HCT116 (cell line): ENCODE measurements at regions not wholly inside any gene's neighbourhood (a gene's known extent, or its start where the extent isn't known, plus 50 kb on each side); places are given as distances from the start of the nearest gene placed in this dataset.

Source experiments
- ATAC-seq: fragments of 200-7000 bp; cut with Tn5 transposase; 2 replicates; pipeline ENCODE4 v1.9.1; 2020; ENCODE audit warnings: mild to moderate bottlenecking, moderate library complexity
- BruUV-seq: library from RNA; stranded (reverse); fragments of 400-500 nt; replicated peaks from 2 replicates; lab custom pipeline; 2021; lab: Mats Ljungman, UMichigan
- CTCF ChIA-PET: fragments of 300-600 bp; sonication (Branson Sonifier 250); formaldehyde crosslinking; loops from one replicate; lab custom pipeline; 2021; ENCODE audit warnings: antibody characterized with exemption; lab: Charles Lee
- POLR2A ChIA-PET: fragments of 300-600, 350-600 bp; sonication (Branson Sonifier 250); formaldehyde crosslinking; loops from one replicate; lab custom pipeline; 2021; ENCODE audit warnings: antibody characterized with exemption; lab: Charles Lee
- RAD21 ChIA-PET, 2 experiments: fragments of 300-600 bp; sonication (Branson Sonifier 250); formaldehyde crosslinking; loops; one replicate each; lab custom pipeline; 2023; ENCODE audit warnings: low total read pairs in 2 of 2; ENCODE audit not compliant: uncharacterized antibody in 2 of 2, unreplicated experiment in 2 of 2, low non-redundant PET in 1 of 2; lab: Charles Lee
- DNase-seq: peaks from one replicate; pipeline ENCODE4 v3.0.0-alpha.2; 2010; ENCODE audit warnings: low read depth, low spot score
- H2AFZ ChIP-seq: fragments of 200-600 bp; shearing (Covaris generic), sonication (generic); 2 replicates; pipeline ENCODE4 v1.6.1; 2017; ENCODE audit warnings: low read depth, mixed run types, mixed read lengths, antibody characterized with exemption, low read length; ENCODE audit not compliant: poor library complexity, severe bottlenecking
- H3K27ac ChIP-seq: 2 replicates; pipeline ENCODE4 v1.5.1; 2012; ENCODE audit warnings: low read depth, low read length
- H3K27me3 ChIP-seq: fragments of 200-600 bp; sonication (generic); 2 replicates; pipeline ENCODE4 v1.6.1; 2016; ENCODE audit warnings: mixed run types, low read length, mixed read lengths; ENCODE audit not compliant: insufficient read depth
- H3K36me3 ChIP-seq, 2 experiments: fragments of 200-500 bp in 1 of 2; fragments of 200-600 bp in 1 of 2; sonication (Bioruptor generic) in 1 of 2; sonication (generic) in 1 of 2; 2 replicates each; pipeline versions ENCODE4 v1.5.1 to v1.6.1; 2014 to 2016; ENCODE audit warnings: low read length in 2 of 2, inconsistent platforms in 1 of 2, mixed read lengths in 1 of 2, mixed run types in 1 of 2; ENCODE audit not compliant: insufficient read depth in 2 of 2, control insufficient read depth in 1 of 2
- H3K4me1 ChIP-seq, 2 experiments: fragments of 200-600 bp in 1 of 2; sonication (generic) in 1 of 2; 2 replicates each; pipeline versions ENCODE4 v1.5.1 to v1.6.1; 2012 to 2017; ENCODE audit warnings: low read length in 2 of 2, inconsistent platforms in 1 of 2, mild to moderate bottlenecking in 1 of 2, mixed read lengths in 1 of 2, mixed run types in 1 of 2, moderate library complexity in 1 of 2; ENCODE audit not compliant: insufficient read depth in 2 of 2, control insufficient read depth in 1 of 2
- H3K4me2 ChIP-seq: fragments of 200-600 bp; sonication (generic); 2 replicates; pipeline ENCODE4 v1.6.1; 2017; ENCODE audit warnings: mixed run types, low read length, mixed read lengths
- H3K4me3 ChIP-seq, 2 experiments: fragments of 200-600 bp in 1 of 2; sonication (generic) in 1 of 2; replicated peaks in 1 of 2; 2 replicates each; pipeline ENCODE4 v1.5.1; 2011 to 2016; ENCODE audit warnings: low read length in 2 of 2, control low read depth in 1 of 2, low read depth in 1 of 2, mild to moderate bottlenecking in 1 of 2, mixed read lengths in 1 of 2, mixed run types in 1 of 2
- H3K79me2 ChIP-seq: fragments of 200-600 bp; sonication (generic); 2 replicates; pipeline ENCODE4 v1.6.1; 2017; ENCODE audit warnings: mild to moderate bottlenecking, mixed run types, low read length, moderate library complexity, mixed read lengths; ENCODE audit not compliant: insufficient read depth
- H3K9ac ChIP-seq: fragments of 200-600 bp; sonication (generic); 2 replicates; pipeline ENCODE4 v1.6.1; 2016; ENCODE audit warnings: low read length, mixed read lengths
- H3K9me2 ChIP-seq: fragments of 200-600 bp; sonication (generic), shearing (Covaris generic); 2 replicates; pipeline ENCODE4 v1.6.1; 2017; ENCODE audit warnings: mixed run types, mild to moderate bottlenecking, moderate library complexity; ENCODE audit not compliant: insufficient read depth
- H3K9me3 ChIP-seq, 2 experiments: fragments of 200-500 bp in 1 of 2; fragments of 200-600 bp in 1 of 2; sonication (Bioruptor generic) in 1 of 2; sonication (generic) in 1 of 2; 2 replicates each; pipeline ENCODE4 v1.6.1; 2014 to 2017; ENCODE audit warnings: low read length in 2 of 2, mixed read lengths in 2 of 2, inconsistent platforms in 1 of 2, low read depth in 1 of 2, mild to moderate bottlenecking in 1 of 2, mixed run types in 1 of 2, moderate library complexity in 1 of 2; ENCODE audit not compliant: control insufficient read depth in 1 of 2, insufficient read depth in 1 of 2
- H4K20me1 ChIP-seq: fragments of 200-600 bp; sonication (generic), shearing (Covaris generic); 2 replicates; pipeline ENCODE4 v1.6.1; 2017; ENCODE audit warnings: mixed run types, mild to moderate bottlenecking, moderate library complexity; ENCODE audit not compliant: insufficient read depth
- CEBPB ChIP-seq: IDR thresholded peaks from 2 replicates; pipeline ENCODE4 v1.6.1; 2012; ENCODE audit warnings: low read depth
- ELF1 ChIP-seq: IDR thresholded peaks from 2 replicates; pipeline ENCODE4 v1.6.1; 2012; ENCODE audit warnings: low read depth, borderline replicate concordance
- EZH2 ChIP-seq: fragments of 200-600 bp; sonication (generic); IDR thresholded peaks from 2 replicates; pipeline ENCODE4 v1.6.1; 2017; ENCODE audit warnings: antibody characterized with exemption, mixed run types
- EZH2phosphoT487 ChIP-seq: fragments of 200-600 bp; IDR thresholded peaks from 2 replicates; pipeline ENCODE4 v1.6.1; 2018; ENCODE audit warnings: antibody characterized with exemption, borderline replicate concordance
- FOSL1 ChIP-seq: IDR thresholded peaks from 2 replicates; pipeline ENCODE4 v1.6.1; 2012; ENCODE audit warnings: low read depth
- JUND ChIP-seq: IDR thresholded peaks from 2 replicates; pipeline ENCODE4 v1.6.1; 2012
- POLR2A ChIP-seq: IDR thresholded peaks from 2 replicates; pipeline ENCODE4 v1.7.0; 2011; ENCODE audit warnings: borderline replicate concordance; ENCODE audit not compliant: insufficient read depth, insufficient read length; ENCODE audit errors: extremely low read depth
- POLR2AphosphoS5 ChIP-seq: IDR thresholded peaks from 2 replicates; pipeline ENCODE4 v1.6.1; 2011; ENCODE audit warnings: mild to moderate bottlenecking, low read depth, low read length, moderate library complexity
- RAD21 ChIP-seq: IDR thresholded peaks from 2 replicates; pipeline ENCODE4 v1.6.1; 2012; ENCODE audit warnings: low read depth, mild to moderate bottlenecking
- SIN3A ChIP-seq: IDR thresholded peaks from 2 replicates; pipeline ENCODE4 v1.6.1; 2012; ENCODE audit warnings: low read depth
- SP1 ChIP-seq: IDR thresholded peaks from 2 replicates; pipeline ENCODE4 v1.6.1; 2012; ENCODE audit warnings: low read depth
- SRF ChIP-seq: IDR thresholded peaks from 2 replicates; pipeline ENCODE4 v1.6.1; 2012; ENCODE audit warnings: low read depth
- YY1 ChIP-seq: IDR thresholded peaks from 2 replicates; pipeline ENCODE4 v1.6.1; 2011; ENCODE audit warnings: low read length, low read depth, moderate library complexity, mild to moderate bottlenecking; ENCODE audit not compliant: insufficient replicate concordance; ENCODE audit errors: extremely low read depth
- ZFX ChIP-seq: fragments of 450-650 bp; IDR thresholded peaks from 2 replicates; pipeline ENCODE4 v1.6.1; 2017
- ZNF274 ChIP-seq: fragments of 200-500 bp; sonication (Bioruptor generic); IDR thresholded peaks from 2 replicates; pipeline ENCODE4 v1.6.1; 2014; ENCODE audit warnings: mild to moderate bottlenecking, low read depth, low read length, inconsistent platforms
- intact Hi-C: fragments of 100-400 bp; cut with micrococcal nuclease; formaldehyde crosslinking; loops from 2 replicates; pipeline ENCODE4 v1.10.0; 2022
- TF ChIP-seq, protein P1 (sequence below): IDR thresholded peaks from 2 replicates; pipeline ENCODE4 v1.6.1; 2012
- TF ChIP-seq, protein P2 (sequence below): IDR thresholded peaks from 2 replicates; pipeline ENCODE4 v1.6.1; 2012
- TF ChIP-seq, protein P3 (sequence below), 3 experiments: fragments of 200-600 bp in 1 of 3; sonication (generic) in 1 of 3; IDR thresholded peaks in 2 of 3; conservative IDR thresholded peaks in 1 of 3; 2 replicates each; pipeline ENCODE4 v1.5.1; 2012 to 2017; ENCODE audit warnings: low read depth in 2 of 3, low read length in 2 of 3, antibody characterized with exemption in 1 of 3, borderline replicate concordance in 1 of 3, control low read depth in 1 of 3, mild to moderate bottlenecking in 1 of 3, mixed read lengths in 1 of 3, mixed run types in 1 of 3, moderate library complexity in 1 of 3; ENCODE audit not compliant: insufficient read depth in 1 of 3
- TF ChIP-seq, protein P4 (sequence below): IDR thresholded peaks from 2 replicates; pipeline ENCODE4 v1.6.1; 2012; ENCODE audit warnings: low read depth
- TF ChIP-seq, protein P5 (sequence below): IDR thresholded peaks from 2 replicates; pipeline ENCODE4 v1.6.1; 2011; ENCODE audit warnings: mild to moderate bottlenecking, low read length, moderate library complexity; ENCODE audit not compliant: insufficient replicate concordance; ENCODE audit errors: extremely low read depth

DNA sequence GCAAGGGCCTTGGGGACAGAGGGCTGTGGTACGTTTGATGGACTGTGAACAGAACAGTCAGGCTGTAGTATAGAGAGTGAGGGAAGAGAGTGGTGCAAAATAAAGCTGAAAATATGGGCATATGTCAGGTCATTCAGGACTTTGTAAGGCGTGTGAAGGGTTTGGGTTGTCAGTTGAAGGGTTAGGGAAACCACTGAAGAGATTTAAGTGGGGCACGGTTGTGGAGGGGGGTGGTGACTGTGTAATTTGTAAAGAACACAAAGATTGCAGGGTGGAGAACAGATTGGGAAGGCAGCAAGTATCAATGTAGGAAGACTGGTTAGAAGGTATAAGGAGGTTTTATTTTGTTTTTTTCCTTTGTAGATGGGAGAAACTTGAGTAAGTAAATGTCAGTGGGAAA is 349.8 kb downstream of the DLEU7 start:
- RAD21 ChIA-PET: no interaction called here
- no peaks in the 10 kb centered on the region for H3K79me2 ChIP-seq
- no peak overlapping the region for H3K4me3 ChIP-seq
- H3K4me2 ChIP-seq: no peak overlapping the region
- CTCF ChIA-PET: no interaction called here
- POLR2A ChIA-PET: no interaction called here
- H3K4me1 ChIP-seq: no peaks in the 10 kb centered on the region
- DNase-seq: no peak
- no TSS peak for BruUV-seq
- H3K27ac ChIP-seq: no peak overlapping the region
- intact Hi-C loops: no loop called here
- H3K36me3 ChIP-seq: no peaks in the 10 kb centered on the region
- no peak for ATAC-seq
- no peak overlapping the region for H2AFZ ChIP-seq
- TF ChIP-seq EZH2phosphoT487 (no peak), POLR2AphosphoS5 (no peak), SIN3A (no peak), ZFX (no peak), JUND (no peak), CEBPB (no peak), SP1 (no peak), EZH2 (no peak), ZNF274 (no peak), POLR2A (no peak), FOSL1 (no peak), ELF1 (no peak), RAD21 (no peak), SRF (no peak), YY1 (no peak)
- TF ChIP-seq, protein P1, sequence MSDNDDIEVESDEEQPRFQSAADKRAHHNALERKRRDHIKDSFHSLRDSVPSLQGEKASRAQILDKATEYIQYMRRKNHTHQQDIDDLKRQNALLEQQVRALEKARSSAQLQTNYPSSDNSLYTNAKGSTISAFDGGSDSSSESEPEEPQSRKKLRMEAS: no peak
- TF ChIP-seq, protein P2, sequence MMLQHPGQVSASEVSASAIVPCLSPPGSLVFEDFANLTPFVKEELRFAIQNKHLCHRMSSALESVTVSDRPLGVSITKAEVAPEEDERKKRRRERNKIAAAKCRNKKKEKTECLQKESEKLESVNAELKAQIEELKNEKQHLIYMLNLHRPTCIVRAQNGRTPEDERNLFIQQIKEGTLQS: no peak
- TF ChIP-seq, protein P3, sequence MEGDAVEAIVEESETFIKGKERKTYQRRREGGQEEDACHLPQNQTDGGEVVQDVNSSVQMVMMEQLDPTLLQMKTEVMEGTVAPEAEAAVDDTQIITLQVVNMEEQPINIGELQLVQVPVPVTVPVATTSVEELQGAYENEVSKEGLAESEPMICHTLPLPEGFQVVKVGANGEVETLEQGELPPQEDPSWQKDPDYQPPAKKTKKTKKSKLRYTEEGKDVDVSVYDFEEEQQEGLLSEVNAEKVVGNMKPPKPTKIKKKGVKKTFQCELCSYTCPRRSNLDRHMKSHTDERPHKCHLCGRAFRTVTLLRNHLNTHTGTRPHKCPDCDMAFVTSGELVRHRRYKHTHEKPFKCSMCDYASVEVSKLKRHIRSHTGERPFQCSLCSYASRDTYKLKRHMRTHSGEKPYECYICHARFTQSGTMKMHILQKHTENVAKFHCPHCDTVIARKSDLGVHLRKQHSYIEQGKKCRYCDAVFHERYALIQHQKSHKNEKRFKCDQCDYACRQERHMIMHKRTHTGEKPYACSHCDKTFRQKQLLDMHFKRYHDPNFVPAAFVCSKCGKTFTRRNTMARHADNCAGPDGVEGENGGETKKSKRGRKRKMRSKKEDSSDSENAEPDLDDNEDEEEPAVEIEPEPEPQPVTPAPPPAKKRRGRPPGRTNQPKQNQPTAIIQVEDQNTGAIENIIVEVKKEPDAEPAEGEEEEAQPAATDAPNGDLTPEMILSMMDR (IDR thresholded peaks at IDR 0.05 in 2 of 3, conservative IDR thresholded peaks at IDR 0.05 in 1 of 3; ENCODE audit: borderline replicate concordance in 1 of 3, insufficient read depth in 1 of 3, low read depth in 2 of 3, low read length in 2 of 3): no peak
- TF ChIP-seq, protein P4, sequence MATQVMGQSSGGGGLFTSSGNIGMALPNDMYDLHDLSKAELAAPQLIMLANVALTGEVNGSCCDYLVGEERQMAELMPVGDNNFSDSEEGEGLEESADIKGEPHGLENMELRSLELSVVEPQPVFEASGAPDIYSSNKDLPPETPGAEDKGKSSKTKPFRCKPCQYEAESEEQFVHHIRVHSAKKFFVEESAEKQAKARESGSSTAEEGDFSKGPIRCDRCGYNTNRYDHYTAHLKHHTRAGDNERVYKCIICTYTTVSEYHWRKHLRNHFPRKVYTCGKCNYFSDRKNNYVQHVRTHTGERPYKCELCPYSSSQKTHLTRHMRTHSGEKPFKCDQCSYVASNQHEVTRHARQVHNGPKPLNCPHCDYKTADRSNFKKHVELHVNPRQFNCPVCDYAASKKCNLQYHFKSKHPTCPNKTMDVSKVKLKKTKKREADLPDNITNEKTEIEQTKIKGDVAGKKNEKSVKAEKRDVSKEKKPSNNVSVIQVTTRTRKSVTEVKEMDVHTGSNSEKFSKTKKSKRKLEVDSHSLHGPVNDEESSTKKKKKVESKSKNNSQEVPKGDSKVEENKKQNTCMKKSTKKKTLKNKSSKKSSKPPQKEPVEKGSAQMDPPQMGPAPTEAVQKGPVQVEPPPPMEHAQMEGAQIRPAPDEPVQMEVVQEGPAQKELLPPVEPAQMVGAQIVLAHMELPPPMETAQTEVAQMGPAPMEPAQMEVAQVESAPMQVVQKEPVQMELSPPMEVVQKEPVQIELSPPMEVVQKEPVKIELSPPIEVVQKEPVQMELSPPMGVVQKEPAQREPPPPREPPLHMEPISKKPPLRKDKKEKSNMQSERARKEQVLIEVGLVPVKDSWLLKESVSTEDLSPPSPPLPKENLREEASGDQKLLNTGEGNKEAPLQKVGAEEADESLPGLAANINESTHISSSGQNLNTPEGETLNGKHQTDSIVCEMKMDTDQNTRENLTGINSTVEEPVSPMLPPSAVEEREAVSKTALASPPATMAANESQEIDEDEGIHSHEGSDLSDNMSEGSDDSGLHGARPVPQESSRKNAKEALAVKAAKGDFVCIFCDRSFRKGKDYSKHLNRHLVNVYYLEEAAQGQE: no peak
- TF ChIP-seq, protein P5, sequence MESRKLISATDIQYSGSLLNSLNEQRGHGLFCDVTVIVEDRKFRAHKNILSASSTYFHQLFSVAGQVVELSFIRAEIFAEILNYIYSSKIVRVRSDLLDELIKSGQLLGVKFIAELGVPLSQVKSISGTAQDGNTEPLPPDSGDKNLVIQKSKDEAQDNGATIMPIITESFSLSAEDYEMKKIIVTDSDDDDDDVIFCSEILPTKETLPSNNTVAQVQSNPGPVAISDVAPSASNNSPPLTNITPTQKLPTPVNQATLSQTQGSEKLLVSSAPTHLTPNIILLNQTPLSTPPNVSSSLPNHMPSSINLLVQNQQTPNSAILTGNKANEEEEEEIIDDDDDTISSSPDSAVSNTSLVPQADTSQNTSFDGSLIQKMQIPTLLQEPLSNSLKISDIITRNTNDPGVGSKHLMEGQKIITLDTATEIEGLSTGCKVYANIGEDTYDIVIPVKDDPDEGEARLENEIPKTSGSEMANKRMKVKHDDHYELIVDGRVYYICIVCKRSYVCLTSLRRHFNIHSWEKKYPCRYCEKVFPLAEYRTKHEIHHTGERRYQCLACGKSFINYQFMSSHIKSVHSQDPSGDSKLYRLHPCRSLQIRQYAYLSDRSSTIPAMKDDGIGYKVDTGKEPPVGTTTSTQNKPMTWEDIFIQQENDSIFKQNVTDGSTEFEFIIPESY: no peak
- H3K9me3 ChIP-seq: no peaks in the 10 kb centered on the region
- no peaks in the 10 kb centered on the region for H3K9me2 ChIP-seq
- H4K20me1 ChIP-seq: no peaks in the 10 kb centered on the region
- no peak overlapping the region for H3K9ac ChIP-seq
- H3K27me3 ChIP-seq: no peaks in the 10 kb centered on the region
